Activated effector memory CD4-positive, alpha-beta T cell treated with anti-CD3 and anti-CD28 coated beads, Interleukin-2, amount 50 U/mL, for 16 hours (primary cell): ENCODE measurements at regions not wholly inside any gene's neighbourhood (a gene's known extent, or its start where the extent isn't known, plus 50 kb on each side); places are given as distances from the start of the nearest gene placed in this dataset.

Experiments
- DNase-seq: peaks from one replicate; pipeline ENCODE4 v3.0.0-alpha.2; 2020

DNA sequence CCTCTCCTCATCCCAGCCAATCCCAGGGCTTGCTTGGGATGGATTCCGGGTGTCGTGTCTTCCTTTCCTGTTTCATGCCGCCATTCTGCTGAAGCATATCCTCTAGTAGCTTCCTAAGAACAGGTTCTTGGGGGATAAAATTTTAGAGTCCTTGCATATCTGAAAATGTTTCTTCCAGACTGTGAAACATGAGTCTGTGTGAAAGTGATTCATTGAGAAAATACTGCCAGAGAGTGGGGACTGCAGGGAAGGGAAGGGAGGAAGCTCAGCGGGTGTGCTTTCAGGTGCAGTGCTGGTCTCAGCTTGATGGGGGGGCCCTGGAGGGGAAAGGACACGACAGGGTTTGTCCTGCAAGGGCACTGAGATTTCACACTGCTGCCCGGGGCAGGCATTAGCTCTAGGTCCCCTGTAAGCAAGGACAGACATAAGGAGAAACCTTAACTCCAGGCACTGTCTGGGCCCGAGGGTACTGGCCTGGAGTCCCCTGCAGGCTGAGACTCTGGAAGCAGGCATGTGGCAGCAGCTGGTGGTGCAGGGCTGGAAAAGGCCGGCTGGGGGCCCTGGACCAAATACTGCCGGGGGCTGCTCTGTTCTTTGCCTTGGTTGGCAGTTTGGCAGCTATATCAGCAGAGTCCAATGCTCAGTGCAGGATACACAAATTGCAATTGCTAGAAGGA lies 97.6 kb upstream of the HS6ST1 start:
- peak; percentile 61 for DNase-seq

DNA sequence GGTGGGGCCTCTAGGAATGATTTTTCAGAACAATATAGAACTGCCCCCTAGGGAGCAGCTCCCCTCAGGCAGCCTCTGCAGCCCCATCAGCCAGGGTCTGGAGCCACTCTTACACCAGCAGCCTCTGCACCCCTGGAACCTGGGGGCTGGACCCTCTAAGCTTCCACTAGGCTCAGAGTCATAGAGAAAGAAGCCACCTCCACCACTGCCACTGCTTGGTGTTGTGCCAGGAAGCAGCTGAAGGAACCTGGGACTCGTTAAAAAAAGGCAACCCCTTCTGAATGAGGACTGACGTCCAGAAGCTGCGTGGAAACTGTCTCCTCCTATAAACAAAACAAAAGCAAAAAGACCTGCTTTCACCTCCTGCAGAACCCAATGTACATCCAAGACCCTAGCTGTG lies 98.1 kb upstream of the HS6ST1 start:
- peak; percentile 22 for DNase-seq

DNA sequence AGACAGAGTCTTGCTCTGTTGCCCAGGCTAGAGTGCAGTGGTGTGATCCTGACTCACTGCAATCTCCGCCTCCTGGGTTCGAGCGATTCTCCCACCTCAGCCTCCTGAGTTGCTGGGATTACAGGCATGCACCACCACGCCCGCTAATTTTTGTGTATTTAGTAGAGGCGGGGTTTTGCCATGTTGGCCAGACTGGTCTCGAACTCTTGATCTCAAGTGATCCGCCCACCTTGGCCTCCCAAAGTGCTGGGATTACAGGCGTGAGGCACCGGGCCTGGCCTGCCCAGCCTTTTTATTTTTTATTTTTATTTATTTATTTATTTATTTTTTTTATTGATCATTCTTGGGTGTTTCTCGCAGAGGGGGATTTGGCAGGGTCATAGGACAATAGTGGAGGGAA lies 98.6 kb upstream of the HS6ST1 start:
- peak; percentile 28 for DNase-seq

DNA sequence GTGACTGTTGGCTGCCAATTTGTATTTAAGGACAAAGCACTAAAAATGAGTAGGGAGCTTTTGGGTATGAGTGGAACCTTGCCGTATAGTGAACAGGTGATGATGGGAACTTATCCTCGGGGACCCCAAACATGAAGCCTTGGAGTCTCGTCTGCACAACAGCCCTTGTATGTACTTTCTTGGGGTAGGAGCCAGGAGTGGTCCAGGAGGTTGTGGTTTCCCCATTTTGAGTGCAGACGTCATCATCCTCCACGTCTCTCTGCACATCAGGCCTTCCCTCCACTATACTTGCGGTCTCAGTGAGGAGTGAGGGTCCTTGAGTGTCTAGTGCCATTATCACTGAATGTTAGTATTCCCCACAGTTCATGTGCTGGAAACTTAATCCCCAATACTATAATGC lies 101.5 kb upstream of the HS6ST1 start:
- peak; percentile 6 for DNase-seq

DNA sequence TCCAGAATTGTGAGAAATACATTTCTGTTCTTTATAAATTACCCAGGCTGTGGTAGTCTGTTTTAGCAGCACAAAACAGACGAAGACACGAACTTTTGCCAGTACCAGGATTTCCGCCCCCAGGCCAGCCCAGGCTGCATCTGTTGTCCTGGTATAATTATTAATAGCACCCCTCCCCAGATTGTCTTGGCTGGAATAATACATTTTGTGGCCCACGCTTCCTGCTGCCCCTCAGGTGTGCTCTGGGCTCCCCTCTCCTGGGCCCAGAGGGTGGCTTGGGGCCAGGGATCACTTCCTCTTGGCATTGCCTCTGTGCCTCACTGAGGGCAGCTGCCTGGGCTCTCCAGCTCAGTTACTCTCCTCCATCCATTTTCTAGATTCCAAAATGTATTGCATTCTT lies 102.1 kb upstream of the HS6ST1 start:
- DNase-seq: peak; percentile 3

DNA sequence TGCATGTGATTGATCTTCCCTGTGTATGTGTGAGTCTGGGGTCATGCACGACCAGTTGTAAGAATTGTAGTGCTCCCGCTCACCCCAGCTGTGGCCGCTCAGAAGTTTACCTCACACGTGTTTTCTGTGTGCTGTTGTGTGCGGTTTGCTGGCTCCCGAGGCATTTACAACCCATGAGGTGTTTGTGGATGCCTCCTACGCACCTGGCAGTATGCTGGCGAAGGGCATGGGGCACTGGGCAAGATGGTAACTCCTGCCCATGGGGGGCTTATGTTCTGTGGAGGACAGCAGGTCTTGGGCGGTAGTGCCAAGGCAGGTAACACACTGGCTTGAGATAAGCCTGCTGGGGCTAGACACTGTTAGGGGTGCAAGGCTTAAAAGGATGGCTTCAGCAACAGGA lies 102.6 kb upstream of the HS6ST1 start:
- DNase-seq: peak; percentile 31

DNA sequence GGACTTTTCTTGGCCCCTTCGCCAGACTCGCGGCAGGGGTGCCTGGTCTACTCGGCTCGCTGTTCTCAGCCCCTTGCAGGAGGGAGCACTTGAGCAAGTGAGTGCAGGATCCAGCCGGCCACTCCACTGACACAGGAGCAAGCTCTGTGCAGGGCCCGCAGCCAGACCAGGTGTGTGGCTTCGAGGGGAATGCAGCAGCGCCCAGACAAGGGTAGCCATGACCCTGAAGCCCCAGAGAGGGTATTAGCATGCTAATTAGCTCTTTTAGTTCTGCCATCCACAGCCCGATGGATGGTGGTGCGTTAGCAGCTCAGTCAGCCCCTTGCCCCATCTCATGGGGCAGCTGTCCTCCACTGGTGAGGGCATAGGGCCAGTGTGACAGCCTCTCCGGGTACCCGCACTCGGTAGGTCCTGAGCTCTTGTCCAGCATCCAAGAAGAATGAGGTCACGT lies 103.2 kb upstream of the HS6ST1 start:
- peak; percentile 45 for DNase-seq

DNA sequence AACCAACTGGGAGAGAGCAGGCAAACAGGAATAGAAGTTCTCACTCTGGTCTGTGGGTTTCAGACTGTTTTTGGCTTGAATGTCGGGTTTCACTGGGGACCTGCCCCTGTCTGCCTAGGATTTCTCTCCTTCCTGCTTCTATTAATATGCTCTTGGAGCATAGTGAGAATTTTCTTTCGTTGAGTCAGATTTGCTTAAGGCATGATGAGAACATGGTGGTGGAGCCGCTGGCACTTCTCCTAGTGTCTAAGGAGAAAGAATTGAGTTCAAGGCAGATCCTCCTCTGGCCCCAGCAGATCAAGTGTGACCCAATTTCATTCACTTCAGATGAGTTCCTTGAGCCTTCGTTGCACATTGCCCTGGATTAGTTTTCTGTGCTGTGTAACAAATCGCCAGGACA lies 103.9 kb upstream of the HS6ST1 start:
- no peak for DNase-seq

DNA sequence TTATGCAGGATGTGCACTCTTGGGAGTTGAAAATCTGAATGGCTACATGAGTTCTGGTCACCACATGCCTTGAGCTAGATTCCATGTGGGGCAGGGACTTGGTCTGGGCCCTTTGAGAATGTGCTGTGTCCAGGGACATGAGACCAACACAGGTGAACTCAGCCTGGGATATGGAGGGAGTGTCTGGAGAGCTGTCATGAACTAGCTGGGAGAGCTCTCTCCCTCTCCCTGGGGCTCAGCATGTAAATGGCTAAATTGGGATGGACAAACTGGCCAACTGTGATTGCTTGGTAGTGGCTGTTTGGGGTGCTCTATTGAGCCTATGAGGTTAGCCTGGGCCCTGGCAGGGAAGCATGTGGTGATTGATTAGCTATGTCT lies 105.1 kb upstream of the HS6ST1 start:
- peak; percentile 16 for DNase-seq

DNA sequence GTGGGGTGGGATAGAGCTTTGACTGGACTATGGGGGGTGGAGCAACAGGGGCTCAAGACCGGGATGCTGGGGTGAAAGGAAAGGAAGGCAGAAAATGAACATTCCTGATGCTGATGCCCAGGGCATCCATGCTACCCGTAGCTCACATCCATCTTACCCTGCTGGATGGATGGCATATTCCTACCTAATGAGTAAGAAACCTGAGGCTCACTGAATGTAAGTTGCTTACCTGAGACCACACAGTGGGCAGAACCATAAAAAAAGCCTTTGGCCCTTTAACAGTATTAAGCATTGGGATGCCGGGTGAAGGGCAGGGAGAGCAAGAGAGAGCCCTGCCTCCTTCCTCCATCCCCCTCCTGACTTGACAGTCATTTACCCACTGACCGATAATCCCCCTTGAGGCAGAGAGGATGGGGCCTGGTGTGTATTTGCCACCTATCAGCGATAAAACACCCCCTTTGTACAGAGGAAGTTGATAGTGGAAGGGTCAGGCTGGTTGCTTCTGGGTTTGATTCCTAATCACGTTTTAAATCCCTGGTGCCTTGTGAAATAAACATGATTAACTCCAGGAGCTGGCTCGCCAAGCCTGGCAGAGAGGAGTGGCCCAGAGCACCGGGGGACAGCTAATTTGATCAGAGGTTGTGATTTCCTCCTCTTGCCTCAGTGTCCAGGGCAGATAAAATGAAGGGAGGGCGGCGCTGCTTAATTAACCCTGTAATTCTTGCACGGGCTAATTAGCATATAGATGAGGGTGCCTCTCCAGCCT lies 105.9 kb upstream of the HS6ST1 start:
- DNase-seq: peak; percentile 33

DNA sequence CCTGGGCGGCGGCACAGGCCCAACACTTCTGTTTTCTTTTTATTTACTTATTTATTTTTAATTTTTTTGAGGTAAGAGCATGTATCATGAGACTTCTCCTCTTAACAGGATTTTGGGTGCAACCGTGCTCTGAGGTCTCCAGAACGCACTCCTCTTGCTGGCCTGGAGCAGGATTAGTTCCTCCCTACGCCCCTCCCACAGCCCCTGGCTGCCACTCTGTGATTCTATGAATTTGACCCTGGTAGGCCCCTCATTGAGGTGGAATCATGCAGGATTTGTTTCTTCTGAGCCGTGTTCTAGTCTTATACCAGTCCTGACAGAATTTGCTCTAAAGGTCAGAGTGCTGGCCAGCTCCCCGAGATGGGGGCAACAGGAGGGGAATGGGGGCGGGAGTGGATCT lies 106.5 kb upstream of the HS6ST1 start:
- no peak for DNase-seq

DNA sequence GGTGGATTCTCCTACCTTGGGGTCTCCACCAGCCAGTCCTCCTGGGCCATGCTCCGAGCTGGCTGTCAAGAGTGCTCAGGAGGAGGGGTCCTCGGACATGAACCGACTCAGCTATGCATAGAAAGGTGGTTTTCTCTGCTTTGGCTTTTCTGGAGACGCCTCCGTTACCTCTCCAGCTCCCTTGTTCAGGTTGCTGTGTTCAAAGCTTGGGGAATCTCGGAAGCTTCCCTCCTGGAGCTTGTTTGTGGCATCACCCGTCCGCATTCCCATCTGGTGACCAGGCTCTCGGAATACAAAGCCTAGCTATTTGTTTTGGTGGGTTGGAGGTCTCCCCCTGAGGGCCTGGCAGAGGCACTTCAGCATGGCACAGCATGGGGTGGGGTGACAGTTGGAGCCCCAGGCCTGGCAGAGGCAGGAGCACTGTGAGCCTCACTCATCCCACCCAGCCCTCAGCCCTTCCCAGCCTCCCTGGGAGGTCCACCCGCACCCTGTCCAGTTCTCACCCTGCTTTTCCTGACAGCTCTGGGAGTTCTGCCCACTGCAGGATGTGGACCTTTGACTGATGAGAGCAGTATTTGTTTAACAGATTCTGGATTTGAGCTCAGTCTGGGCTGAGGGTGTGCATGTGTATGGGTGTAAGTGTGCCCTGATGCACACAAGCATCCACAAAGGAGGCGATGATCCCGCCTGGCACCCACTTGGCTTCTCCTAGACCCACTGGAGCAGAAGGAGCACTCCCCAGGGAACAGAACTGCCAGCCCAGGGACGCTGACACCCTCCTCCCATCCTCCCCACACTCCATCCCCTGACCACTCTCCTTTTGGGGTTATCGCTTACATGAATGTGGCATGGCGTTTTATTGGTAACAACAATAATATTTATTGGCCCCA lies 107.3 kb upstream of the HS6ST1 start:
- DNase-seq: peak; percentile 50

DNA sequence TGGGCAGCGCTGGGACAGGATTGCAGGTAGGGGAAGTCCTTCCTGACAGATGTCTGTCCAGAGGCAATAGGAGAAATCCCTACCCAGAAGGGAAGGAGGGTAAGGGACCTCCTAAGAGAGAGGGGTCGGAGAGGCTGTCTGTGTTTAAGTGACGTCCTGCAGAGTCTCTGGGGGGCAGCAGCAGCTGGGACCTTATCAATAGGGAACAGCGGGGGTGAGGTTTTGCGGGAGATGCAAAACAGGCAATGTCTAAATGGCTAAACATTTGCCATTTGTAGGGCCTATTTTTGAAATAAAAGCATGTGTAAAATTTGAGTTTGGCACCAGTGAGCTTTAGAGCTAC lies 108.7 kb upstream of the HS6ST1 start:
- peak; percentile 50 for DNase-seq

DNA sequence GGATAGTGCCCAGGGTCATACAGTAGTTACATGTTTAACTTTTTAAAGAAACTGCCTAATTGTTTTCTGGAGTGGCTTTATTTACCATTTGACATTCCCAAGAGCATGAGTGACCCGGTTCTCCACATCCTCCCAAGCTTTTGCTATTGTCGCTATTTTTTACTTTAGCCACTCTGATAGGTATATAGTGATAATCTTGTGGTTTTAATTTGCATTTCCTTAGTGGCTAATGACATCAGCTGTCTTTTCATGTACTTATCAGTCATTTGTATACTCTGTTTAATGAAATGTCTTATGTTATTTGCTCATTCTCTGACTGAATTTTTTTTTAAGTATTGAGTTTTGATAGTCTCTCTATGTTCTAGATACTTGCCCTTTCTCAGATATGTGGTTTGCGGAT lies 109.7 kb upstream of the HS6ST1 start:
- no peak for DNase-seq

DNA sequence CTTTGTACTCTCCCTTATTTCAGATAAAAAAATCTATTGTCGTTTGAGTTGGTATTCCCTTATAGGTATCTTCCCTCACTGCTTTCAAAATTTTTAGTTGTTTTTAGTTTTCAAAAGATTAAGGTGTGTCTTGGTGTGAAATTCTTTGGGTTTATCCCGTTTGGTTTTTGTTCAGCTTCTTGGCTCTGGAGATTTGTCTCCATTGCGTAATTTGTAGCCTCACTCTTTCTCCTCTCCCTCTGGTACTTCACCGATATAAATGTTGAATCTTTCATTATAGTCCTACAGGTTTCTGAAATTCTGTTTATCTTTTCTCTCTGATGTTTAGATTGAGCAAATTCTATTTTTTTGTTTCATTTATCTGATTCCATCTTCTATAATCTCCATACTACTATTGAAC lies 113.8 kb upstream of the HS6ST1 start:
- no peak for DNase-seq

DNA sequence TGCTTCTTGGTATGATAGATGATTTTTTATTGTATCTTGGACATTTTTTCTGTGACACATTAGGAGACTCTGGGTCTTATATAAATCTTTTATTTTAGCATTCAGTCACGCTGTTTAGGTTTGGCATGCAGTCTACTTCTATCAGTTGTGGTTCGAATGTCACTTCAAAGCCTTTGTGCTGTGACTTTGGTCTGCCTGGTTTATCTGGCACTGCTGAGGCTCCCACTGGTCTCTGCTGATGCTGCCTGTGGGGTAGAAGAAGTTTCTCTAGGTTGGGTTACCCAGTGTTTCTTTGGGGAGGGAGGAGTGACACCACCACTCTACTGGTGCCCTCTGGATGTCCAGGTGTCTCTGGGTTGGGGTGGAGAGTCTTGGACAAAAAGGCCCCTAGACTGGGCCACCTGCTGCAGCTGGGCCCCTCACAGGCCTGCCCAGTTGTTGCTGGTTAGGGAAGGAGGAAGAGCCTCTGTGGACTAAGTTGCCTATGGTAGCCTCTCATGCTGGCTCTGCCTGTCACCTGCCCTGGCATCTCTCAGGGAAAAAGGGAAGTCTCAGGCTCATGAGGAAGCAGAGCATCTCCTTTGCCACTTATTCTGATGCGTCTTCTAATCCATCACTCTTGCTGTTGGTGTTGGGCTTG lies 115.4 kb upstream of the HS6ST1 start:
- peak; percentile 33 for DNase-seq

DNA sequence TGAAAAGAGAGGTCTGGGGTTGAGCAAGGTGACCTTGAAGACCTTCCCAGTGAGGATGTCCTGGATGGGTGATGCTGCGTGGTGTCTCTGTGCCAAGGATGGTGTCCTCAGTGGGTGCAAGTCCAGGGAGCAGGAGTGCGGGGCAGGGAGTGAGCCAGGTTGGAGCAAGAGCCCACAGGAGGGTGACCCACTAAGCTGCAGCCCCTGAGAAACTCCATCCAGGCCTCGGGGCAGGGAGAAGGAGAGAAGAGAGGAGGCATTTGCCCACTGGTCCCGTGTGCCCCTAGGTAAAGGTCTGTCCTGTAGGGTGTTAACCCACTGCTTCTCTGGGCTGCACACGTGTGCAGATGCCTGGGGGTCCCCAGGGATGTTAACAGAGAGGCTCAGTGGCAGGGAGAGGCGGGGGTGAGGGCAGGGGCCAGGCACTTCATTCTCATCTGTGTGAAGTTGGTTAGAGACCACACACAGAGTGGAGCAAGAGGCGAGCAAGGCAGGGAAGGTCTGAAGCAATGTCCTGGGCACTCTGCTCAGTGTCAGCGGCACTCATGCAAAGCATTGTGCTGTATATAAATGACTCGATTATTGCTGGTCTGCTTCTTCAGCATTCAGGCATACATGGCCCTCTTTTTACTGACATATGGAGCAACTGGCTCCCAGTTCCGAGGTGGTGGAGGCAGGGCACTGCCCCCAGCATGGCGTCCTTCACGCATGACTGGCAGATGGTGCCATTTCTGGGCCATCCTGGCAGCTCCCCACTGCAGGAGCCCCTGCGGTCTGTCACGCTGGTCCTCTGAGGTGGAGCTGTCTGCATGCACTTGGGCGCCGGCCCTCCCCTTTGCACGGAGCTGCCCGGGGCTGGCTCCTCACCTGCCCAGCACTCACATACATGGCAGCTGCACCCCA lies 117.2 kb upstream of the HS6ST1 start:
- DNase-seq: peak; percentile 57

DNA sequence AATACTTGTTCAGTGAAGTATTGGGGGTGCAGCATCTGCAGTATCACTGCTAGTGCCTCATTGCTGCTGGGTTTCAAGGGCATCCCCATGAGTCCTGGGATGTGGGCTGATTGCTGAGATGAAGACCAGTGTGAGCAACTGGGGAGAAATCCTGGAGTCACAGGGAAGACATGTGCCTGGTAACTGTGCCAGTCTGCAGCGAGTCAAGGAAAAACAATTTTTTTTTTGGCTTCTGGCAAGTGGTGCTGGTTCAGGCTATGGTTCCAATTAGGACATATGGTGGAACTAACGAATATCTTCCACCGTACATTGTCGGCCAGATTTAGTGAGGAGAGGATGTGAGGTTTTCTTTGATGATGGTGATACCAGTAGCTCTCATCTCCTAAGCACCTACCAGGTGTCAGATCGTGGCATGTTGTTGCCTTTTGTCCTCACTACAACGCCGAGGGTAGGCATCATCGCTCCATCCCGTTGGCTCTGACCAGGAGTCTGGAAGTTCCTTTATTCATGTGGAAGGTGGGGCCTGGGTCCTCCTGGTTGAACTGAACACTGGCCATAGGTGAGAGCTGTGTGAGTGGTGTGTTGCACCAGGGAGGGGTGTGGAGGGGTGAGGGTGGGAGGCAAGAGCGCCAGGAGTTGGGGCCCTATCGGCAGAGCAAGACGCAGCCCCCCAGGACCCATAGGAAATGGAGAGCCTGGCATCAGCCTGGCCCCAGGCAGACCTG lies 118.0 kb upstream of the HS6ST1 start:
- peak; percentile 31 for DNase-seq

DNA sequence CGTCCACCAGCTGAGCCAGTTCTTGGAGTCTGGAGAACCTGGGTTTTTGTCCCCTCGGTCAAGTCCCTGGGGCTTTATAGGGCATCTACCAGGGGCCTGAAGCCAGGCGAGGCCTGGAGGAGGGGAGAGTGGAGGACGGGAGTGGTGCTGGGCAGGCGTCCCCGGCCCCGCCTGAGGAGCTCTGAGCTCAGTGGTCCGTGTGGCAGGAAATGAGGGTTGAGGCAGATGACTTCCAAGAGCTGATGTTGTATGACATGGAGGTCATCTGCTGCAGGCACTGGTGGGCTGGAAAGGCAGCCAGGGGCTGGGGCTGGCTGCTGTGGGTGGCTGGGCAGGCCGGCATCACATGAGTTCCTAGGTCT lies 118.5 kb upstream of the HS6ST1 start:
- DNase-seq: peak; percentile 19

DNA sequence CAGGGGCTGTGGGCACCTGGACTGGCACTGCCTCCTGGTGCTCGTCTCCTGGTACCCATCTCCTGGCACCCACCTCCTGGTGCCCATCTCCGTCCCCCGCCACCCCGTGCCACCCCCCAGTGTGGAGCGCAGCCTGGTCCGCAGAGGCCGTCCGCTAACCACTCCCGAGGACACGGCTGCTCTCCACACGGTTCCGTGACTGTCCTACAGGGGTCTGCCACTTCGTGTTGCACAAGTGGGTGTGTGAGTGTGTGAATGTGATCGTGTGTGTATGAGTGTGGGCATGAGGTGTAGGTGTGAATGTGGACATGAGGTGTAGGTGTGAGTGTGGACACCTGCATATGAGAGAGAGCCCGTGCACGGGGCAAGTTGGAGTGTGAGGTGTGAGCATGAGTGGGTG lies 119.4 kb upstream of the HS6ST1 start:
- DNase-seq: peak; percentile 51

DNA sequence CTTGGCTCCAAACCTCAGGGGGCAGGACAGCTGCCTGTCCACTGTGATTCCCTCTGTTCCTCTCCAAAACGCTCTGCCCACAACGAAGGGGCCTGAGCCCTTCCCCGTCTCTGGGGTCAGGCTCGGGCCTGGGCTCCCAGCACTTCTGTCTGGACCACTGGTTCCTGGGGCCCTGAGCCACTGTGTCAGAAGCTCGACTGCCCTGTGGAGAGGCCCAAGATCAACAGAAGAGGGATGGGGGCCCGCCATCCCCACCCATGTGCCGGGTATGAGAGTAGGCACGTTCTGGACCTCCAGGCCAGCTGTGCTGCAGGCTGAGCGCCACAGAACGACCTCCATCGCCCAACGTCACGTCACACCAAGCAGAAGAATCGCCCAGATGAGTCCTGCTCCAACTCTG lies 119.9 kb upstream of the HS6ST1 start:
- peak; percentile 34 for DNase-seq
